Glomerular visceral epithelial cell (primary cell): ENCODE measurements at regions not wholly inside any gene's neighbourhood (a gene's known extent, or its start where the extent isn't known, plus 50 kb on each side); places are given as distances from the start of the nearest gene placed in this dataset.
"Not testable (repeated sequence)": the region's sequence is repeated elsewhere in the genome, so short reads cannot be mapped to it uniquely, and the experiment has no call there.

ENCODE experiments used
- DNase-seq: peaks from one replicate; pipeline ENCODE4 v3.0.0-alpha.2; 2016; ENCODE audit errors: extremely low spot score

- DNase-seq: no peak
Observed at GRCh38 chr11:70592641-70593165, 194.4 kb downstream of the CTTN start.

DNA sequence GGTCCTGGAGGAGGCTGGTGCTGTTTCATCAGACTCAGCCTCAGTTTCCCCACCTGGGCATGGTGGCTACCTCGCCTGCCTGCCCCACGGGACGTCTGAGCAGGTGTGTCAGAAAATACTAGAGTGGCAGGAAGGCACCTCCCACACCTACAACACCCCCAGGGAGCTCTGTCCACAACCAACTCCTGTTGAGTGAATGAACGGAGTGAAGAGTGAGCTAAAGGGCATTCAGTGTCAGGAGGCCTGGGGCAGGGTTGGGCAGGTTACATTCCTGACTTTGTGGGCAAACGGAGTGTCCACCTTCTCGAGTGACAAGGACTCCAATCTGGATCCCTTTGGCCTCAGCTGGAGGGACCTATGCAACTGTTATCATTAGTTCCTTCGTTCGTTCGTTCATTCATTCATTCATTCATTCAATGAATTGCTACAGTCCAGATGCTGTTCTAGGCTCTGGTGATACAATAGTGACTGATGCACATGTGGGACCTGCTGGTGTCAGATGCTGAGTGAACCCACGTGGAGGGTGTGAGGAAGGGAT, 195.2 kb downstream of the CTTN start:
- no peak for DNase-seq

- no peak for DNase-seq
Observed at GRCh38 chr11:70594031-70594430, 195.7 kb downstream of the CTTN start.

- no peak for DNase-seq
Observed at GRCh38 chr11:70594606-70595005, 196.3 kb downstream of the CTTN start.

DNA sequence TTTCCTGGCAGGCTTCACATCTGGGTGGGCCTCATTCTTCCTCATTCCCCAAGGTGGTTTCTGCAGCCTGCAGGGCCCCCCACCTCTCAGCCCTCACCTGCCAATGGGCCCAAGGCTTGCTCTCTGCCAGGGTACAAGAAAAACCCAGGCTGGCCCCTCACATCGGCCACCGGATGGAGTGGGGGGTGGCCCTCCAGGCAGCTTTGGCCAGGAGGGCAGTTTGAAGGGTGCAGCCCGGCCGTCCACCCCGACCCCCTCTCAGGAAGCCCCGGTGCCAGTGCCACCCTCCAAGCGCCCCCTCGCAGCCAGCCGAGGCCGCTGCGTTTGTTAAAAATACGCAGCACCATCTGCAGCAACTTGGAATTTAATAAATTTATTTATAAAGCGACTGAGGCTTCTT, 196.7 kb downstream of the CTTN start:
- DNase-seq: no peak

DNA sequence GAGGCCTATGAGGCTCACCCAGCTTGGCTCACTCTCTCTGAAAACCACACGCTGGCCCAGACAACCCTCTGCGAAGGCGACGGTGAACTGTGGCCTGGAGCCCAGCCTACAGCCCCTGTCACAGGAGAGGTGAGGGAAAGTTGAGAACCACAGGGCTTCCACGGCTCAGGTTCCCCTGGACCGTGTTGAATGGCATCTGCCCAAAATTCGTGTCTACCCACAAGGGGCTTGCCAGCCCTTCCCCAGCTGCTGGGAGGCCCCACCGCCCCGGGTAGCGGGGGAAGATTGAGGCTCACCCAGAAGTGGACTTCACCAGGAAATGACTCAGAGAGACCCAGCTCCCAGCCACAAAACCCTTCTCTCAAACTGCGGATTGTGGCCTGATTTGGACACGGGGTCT, 197.1 kb downstream of the CTTN start:
- DNase-seq: no peak

GRCh38 chr11:70596091-70596490, 197.8 kb downstream of the CTTN start:
- no peak for DNase-seq

GRCh38 chr11:70597006-70597555, 198.8 kb downstream of the CTTN start:
- DNase-seq: no peak

DNA sequence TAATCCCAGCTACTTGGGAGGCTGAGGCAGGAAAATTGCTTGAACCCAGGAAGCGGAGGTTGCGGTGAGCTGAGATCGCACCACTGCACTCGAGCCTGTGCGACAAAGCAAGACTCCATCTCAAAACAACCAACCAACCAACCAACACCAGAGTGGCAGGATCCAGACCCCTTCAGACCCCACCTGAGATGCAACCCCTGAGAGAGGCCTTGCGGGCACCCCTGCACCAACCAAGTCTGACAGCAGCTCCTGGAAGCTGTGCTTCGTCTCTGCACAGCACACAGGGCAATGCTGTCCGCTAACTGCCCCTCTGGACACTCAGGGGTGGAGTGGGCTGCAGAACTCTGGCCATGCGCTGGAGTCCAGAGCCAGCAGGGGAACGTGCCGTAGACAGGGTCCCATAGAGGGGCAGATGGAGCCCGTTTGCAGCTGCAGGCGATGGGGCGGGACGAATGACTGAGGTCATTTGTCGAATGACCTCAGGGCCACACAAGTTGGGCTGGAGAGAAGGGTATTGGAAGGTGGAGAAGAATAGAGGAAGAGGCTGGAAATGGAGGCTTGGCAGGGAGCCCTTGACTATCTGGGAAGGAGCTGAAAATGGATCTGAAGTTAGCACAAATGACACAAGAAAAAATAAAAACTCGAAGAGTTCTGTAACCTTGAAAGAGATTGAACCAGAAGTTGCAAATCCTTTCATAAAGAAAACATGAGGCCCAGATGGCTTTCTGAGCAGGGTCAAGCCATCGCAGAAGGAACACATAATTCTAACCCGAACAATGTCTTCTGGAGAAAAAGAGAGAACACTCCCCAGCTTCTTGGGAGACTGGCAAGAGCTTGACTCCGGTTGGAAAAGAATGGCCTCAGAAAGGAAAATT, 199.7 kb downstream of the CTTN start:
- DNase-seq: no peak

DNA sequence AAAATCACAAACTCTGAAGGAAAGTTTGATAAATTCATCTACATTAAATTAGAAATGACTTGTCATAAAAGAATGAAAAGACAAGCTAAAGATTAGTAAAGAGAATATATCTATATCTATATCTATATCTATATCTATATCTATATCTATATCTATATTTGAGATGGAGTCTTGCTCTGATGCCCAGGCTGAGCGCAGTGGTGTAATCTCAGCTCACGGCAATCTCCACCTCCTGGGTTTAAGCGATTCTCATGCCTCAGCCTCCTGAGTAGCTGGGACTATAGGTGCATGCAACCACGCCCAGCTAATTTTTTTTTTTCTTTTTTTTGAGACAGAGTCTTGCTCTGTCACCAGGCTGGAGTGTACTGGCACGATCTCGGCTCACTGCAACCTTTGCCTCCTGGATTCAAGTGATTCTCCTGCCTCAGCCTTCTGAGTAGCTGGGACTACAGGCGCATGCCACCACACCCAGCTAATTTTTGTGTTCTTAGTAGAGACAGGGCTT, 202.6 kb downstream of the CTTN start:
- not testable (repeated sequence) for DNase-seq

DNA sequence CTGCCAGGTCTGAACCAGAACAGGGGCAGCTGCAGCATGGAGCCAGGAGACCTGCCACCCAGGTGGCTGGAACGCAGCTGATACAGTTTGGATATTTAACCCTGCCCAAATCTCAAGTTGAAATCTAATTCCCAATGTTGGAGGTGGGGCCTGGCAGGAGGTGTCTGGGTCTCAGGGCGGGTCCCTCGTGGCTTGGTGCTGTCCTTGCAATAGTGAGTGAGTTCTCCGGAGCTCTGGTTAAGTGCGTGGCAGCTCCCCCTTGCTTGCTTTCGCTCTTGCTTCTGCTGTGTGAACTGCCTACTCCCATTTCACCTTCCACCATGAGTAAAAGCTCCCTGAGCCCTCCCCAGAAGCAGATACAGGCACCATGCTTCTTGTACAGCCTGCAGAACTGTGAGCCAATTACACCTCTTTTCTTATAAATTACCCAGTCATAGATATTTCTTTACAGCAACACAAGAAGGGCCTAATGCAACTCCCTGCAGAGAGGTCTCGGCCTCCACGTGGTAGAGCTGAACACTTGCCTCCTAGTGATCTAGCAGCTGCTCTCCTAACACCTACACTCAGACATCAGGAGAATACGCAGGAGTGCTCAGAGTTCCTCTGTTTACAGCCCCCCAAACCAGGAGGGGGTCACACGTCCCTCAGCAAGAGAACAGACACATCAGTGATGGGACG, 203.7 kb downstream of the CTTN start:
- DNase-seq: no peak

DNA sequence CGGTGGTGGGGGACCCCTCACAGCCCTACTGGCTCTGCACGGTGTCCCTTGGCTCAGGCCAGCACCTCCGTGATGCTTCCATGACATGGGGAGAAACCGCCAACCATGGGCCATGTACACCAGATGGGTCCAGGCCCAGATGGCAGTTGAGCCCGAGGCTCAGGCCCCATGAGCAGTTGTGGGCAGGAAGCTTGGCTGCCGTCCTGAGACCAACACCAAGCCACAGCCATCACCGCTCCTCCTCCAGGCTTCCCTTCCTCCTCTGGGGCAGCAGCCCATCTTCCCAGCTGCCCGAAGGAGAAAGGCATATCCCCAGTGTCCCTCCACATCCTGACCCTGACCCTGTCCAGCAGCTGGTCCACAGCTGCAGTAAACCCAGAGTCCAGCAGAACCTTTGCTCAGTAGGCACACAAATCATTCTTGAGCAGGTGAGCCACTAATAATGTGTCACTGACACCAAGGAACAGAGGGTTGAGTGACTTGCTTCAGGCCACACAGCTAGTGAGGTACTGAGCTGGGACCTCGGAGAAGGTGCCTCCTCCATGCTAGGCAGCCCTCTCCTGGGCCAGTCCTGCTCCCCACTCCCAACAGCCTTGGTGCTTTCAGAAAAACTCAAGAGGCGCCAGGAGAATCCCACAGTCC, 204.9 kb downstream of the CTTN start:
- no peak for DNase-seq

- no peak for DNase-seq
Observed at GRCh38 chr11:70603756-70604211, 205.5 kb downstream of the CTTN start.

- DNase-seq: no peak
Observed at GRCh38 chr11:70604221-70604620, 205.9 kb downstream of the CTTN start.

GRCh38 chr11:70604630-70605467, 206.5 kb downstream of the CTTN start:
- DNase-seq: no peak

- no peak for DNase-seq
Observed at GRCh38 chr11:70605468-70605815, 207.1 kb downstream of the CTTN start.

- no peak for DNase-seq
Observed at GRCh38 chr11:70605846-70606245, 207.5 kb downstream of the CTTN start.

GRCh38 chr11:70606248-70606950, 208.1 kb downstream of the CTTN start:
- no peak for DNase-seq

- DNase-seq: no peak
Observed at GRCh38 chr11:70606951-70607330, 208.6 kb downstream of the CTTN start.

- DNase-seq: no peak
Observed at GRCh38 chr11:70607561-70607960, 209.2 kb downstream of the CTTN start.
